ENCODE measurements at regions not wholly inside any gene's neighbourhood (a gene's known extent, or its start where the extent isn't known, plus 50 kb on each side); places are given as distances from the start of the nearest gene placed in this dataset.

- TF ChIP-seq CTCF (IDR thresholded peaks at IDR 0.05) (no peak), POLR2A (IDR thresholded peaks at IDR 0.05) (no peak)
Measured at GRCh38 chr7:17101207-17101696, 197.2 kb upstream of the AHR start.

Data from thyroid gland (tissue), 4 donors.